ENCODE measurements at regions not wholly inside any gene's neighbourhood (a gene's known extent, or its start where the extent isn't known, plus 50 kb on each side); places are given as distances from the start of the nearest gene placed in this dataset.
A peak's percentile ranks its signal among the peaks of the same experiment; 100 is the strongest.
"Not testable (repeated sequence)": the region's sequence is repeated elsewhere in the genome, so short reads cannot be mapped to it uniquely, and the experiment has no call there.

DNA sequence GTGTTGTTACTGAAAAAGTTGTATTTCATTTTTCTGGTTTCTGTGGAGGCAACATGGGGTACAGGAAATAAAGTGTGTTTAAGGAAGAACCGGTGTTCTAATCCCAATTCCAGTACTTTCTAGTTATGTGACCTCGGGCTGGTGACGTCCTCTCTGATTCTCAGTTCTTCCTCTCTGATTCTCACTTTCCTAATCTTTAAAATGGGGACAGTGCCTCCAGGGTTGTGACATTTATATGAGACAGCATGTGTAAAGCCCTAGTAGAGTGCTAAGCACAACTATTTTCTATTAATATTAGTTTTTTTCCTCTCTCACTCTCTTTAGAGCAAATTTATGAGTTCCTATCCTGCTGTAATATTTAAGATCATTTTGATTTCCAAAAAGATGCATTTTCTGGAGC, 50.9 kb upstream of the PTPDC1 start:
- peaks cover 0 to 22% of the 10 kb centered on the region in 2 donors for H3K36me3 Mint-ChIP-seq
- H3K27ac Mint-ChIP-seq: no peak overlapping the region

GRCh38 chr9:94031946-94032345, 52.3 kb upstream of the PTPDC1 start:
- H3K27ac Mint-ChIP-seq: no peak overlapping the region
- DNase-seq (ENCODE audit: low spot score in 2 of 2) (no peak), ATAC-seq (no peak)
- H3K9me3 Mint-ChIP-seq: no peaks in the 10 kb centered on the region
- H3K36me3 Mint-ChIP-seq: peaks cover 0 to 22% of the 10 kb centered on the region in 2 donors

More for the DNA sequence above, 50.9 kb upstream of the PTPDC1 start:
- DNase-seq (ENCODE audit: low spot score in 2 of 2) (no peak), ATAC-seq (no peak)
- H3K9me3 Mint-ChIP-seq: no peaks in the 10 kb centered on the region

DNA sequence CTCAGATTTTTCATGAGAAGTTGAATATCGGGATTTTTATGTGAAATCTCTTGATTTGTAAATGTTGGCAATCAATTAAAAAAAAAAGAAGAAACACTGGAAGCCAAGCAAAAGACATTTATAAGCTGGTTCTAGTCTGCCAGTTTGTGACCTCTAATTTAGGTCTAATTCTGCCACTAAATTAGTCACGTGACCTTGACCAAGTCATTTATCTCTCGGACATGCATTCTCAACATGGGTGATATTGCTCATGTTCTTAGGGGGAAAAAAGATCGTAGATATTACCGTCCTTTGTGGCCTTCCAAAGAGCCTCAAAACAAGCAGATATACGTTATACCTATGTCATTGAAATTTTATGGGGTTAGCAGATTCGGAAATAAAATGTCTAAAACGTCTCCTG, 52.9 kb upstream of the PTPDC1 start:
- ATAC-seq: no peak
- Mint-ChIP-seq H3K9me3 (no peaks in the 10 kb centered on the region), H3K27ac (peak overlapping the region; percentile 90 to 96), H3K36me3 (peaks cover 0 to 22% of the 10 kb centered on the region in 2 donors)
- DNase-seq (ENCODE audit: low spot score in 2 of 2): no peak

DNA sequence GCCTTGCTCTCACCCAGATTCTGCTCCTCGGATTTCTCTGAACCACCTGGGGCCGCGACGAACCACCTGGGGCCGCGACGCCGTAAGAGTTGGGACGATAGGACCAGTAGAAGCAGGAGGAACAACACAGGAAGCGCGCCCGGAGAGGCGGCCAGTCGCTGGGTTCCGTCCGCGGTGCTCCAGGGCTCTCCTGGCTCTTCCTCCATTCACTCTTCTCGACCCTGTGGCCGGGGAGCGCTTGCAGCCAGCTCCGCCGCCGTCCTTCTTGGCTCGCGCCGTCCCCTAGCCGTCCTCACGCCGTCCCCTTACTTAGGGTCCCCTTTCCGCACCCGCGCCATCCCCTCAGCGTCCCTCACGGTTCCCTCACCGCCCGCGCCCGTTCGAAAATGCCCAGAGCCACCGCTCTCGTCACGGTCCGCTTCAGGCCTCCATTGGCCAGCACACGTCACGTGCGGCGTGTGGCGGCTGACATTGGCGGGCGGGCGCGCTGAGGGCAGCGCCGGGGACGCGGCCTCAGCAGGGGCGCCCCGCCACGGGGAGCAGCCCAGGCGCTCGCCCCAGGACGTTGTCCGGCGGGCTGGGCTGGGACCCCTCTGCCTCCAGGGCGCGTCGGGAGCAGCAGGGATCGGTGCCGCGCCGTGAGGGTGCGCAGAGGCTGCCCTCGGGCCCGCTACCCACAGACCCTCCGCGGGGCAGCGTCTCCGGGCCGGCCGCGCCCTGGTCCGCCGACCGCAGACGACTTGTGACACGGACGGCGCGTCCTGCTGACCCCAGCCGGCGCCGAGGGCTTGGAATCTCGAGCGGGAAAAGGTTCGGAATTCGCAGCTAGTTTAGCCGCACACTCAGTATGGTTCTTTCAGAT, 53.7 kb upstream of the PTPDC1 start:
- DNase-seq (ENCODE audit: low spot score in 2 of 2) (peak; percentile 78 to 88), ATAC-seq (peak; percentile 99 to 100)
- Mint-ChIP-seq H3K9me3 (no peaks in the 10 kb centered on the region), H3K36me3 (peaks cover 0 to 23% of the 10 kb centered on the region in 2 donors), H3K27ac (peak overlapping the region; percentile 96)

GRCh38 chr9:94029932-94030317, 54.3 kb upstream of the PTPDC1 start:
- no peak for ATAC-seq
- Mint-ChIP-seq H3K36me3 (peaks cover 6 to 29% of the 10 kb centered on the region in 2 donors), H3K27ac (peak overlapping the region; percentile 96), H3K9me3 (peaks cover 2 to 3% of the 10 kb centered on the region in 2 donors)
- DNase-seq (ENCODE audit: low spot score in 2 of 2): no peak

DNA sequence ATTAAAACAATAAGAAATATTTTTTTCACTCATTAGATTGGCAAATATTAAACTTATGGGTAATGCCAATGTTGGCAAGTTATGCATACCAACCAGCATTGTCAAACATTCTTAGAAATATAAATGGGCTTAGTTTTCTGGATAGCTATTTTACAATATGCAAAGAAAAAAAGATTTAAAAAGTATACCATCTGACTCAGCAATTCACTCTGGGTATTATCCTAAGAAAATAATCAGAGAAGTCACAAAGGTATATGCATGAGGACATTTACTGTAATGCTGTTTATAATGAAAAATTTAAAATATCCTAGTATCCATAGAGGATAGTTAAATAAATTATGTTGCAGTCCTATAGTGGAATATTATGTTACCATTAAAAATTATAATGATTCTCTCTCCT, 57.4 kb upstream of the PTPDC1 start:
- Mint-ChIP-seq H3K9me3 (peaks cover 4 to 5% of the 10 kb centered on the region in 2 donors), H3K36me3 (peaks cover 18 to 31% of the 10 kb centered on the region in 2 donors), H3K27ac (no peak overlapping the region)
- DNase-seq (ENCODE audit: low spot score in 2 of 2): no peak
- no peak for ATAC-seq

GRCh38 chr9:94022476-94022875, 61.8 kb upstream of the PTPDC1 start:
- H3K9me3 Mint-ChIP-seq; ATAC-seq; H3K27ac Mint-ChIP-seq; DNase-seq (ENCODE audit: low spot score in 2 of 2): not testable (repeated sequence)
- peaks cover 9 to 18% of the 10 kb centered on the region in 2 donors for H3K36me3 Mint-ChIP-seq

DNA sequence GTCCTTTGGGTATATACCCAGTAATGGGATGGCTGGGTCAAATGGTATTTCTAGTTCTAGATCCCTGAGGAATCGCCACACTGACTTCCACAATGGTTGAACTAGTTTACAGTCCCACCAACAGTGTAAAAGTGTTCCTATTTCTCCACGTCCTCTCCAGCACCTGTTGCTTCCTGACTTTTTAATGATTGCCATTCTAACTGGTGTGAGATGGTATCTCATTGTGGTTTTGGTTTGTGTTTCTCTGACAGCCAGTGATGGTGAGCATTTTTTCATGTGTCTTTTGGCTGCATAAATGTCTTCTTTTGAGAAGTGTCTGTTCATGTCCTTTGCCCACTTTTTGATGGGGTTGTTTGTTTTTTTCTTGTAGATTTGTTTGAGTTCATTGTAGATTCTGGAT, 63.4 kb upstream of the PTPDC1 start:
- H3K36me3 Mint-ChIP-seq: peaks cover 9 to 18% of the 10 kb centered on the region in 2 donors
- not testable (repeated sequence) for H3K27ac Mint-ChIP-seq; H3K9me3 Mint-ChIP-seq; ATAC-seq; DNase-seq (ENCODE audit: low spot score in 2 of 2)

GRCh38 chr9:94018628-94019027, 63.5 kb upstream of the BARX1 start:
- ATAC-seq (no peak), DNase-seq (ENCODE audit: low spot score in 2 of 2) (no peak)
- H3K27ac Mint-ChIP-seq: no peak overlapping the region
- peaks cover 0 to 4% of the 10 kb centered on the region in 2 donors for H3K36me3 Mint-ChIP-seq
- H3K9me3 Mint-ChIP-seq: no peaks in the 10 kb centered on the region

DNA sequence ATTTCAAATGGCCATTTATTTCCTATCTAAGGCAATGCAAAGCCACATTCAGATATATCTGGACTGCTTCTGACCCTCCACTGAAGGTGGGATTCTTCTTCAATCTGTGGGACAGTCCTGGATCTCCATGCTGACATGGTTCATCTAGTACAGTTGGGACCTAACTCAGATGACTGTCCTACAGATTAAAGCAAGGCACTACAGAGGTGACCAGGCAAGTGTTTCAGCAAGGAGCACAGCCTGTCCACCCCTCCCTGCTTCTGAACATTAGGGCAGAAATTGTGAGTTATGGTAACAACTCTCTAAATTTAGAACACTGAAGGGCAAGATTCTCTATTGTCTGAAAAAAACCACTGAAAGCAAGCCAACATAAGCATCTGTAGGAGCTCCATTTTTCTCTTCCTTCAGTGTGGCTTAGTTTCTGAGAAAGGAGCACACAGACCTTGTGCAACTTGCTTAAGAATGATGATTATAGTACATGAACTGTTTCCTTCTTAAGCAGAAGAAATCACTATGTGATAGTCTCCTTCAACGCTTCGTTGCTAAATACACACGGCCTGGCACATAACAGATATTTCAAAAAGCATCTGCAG, 62.9 kb upstream of the BARX1 start:
- ATAC-seq: no peak
- Mint-ChIP-seq H3K27ac (no peak overlapping the region), H3K36me3 (no peaks in the 10 kb centered on the region)

DNA sequence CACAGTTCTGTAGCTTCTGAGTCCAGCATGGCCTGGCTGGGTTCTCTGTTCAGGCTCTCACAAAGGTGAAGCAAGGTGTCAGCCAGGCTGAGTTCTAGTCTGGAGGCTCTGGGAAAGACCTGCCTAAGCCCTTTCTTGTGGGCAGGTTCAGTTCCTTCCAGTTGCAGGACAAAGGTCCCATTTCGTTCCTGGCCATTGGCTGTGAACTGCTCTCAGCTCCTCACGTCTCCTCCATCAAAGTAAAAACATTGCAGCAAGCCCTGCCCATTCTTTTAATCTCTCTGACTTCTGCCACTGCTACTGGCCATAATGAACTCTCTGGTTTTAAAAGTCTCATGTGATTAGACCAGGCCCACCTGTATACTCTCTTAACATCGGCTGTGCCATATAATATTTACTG, 61.6 kb upstream of the BARX1 start:
- Mint-ChIP-seq H3K27ac (no peak overlapping the region), H3K9me3 (no peaks in the 10 kb centered on the region), H3K36me3 (no peaks in the 10 kb centered on the region)
- DNase-seq (ENCODE audit: low spot score in 2 of 2) (no peak), ATAC-seq (no peak)

More for the DNA sequence above, 62.9 kb upstream of the BARX1 start:
- DNase-seq (ENCODE audit: low spot score in 2 of 2): no peak
- no peaks in the 10 kb centered on the region for H3K9me3 Mint-ChIP-seq

GRCh38 chr9:94014920-94015319, 59.8 kb upstream of the BARX1 start:
- ATAC-seq (no peak), DNase-seq (ENCODE audit: low spot score in 2 of 2) (no peak)
- Mint-ChIP-seq H3K36me3 (no peaks in the 10 kb centered on the region), H3K9me3 (no peaks in the 10 kb centered on the region), H3K27ac (no peak overlapping the region)

- Mint-ChIP-seq H3K27ac (no peak overlapping the region), H3K36me3 (no peaks in the 10 kb centered on the region), H3K9me3 (no peaks in the 10 kb centered on the region)
- DNase-seq (ENCODE audit: low spot score in 2 of 2) (no peak), ATAC-seq (peak in 1 of 2 donors; percentile 36)
These were observed 59.0 kb upstream of the BARX1 start for GRCh38 chr9:94014066-94014654.

DNA sequence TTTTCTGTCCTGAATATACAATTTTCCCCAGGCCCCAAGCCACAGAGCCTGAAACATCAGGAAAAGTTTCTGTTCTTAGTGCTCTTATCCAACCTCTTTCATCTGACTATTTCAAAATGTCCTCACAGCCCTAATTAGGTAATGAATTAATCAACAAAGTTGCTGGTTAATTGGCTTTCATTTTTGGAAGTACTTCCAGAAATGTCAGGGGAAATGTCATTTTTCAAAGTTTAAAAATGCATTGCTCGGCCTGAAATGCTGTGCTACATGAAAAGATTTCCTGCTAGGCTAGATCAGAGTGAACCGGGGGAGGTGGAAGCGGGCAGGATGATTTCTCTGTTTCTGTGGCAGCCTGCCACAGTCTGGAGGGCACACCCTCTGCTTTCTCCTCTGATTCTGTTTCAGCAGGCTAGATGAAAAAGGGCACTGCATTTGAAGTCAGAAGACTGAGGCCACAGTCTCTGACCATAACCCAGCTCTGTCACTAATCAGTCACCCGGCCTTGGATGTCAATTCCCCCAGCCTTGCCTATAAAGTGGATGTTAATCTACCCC, 55.9 kb upstream of the BARX1 start:
- H3K27ac Mint-ChIP-seq: peak overlapping the region in 1 of 2 donors; percentile 1
- no peaks in the 10 kb centered on the region for H3K9me3 Mint-ChIP-seq
- no peak for DNase-seq (ENCODE audit: low spot score in 2 of 2)
- H3K36me3 Mint-ChIP-seq: no peaks in the 10 kb centered on the region
- peak in 1 of 2 donors; percentile 76 for ATAC-seq

GRCh38 chr9:94005272-94005901, 50.2 kb upstream of the BARX1 start:
- no peak for ATAC-seq

More at GRCh38 chr9:94005272-94005901, 50.2 kb upstream of the BARX1 start:
- DNase-seq (ENCODE audit: low spot score in 2 of 2): no peak
- H3K36me3 Mint-ChIP-seq: no peaks in the 10 kb centered on the region
- no peak overlapping the region for H3K27ac Mint-ChIP-seq
- no peaks in the 10 kb centered on the region for H3K9me3 Mint-ChIP-seq

All from activated naive CD4-positive, alpha-beta T cell treated with anti-CD3 and anti-CD28 coated beads, Interleukin-2, amount 50 U/mL, for 72 hours (primary cell).